Choroid plexus epithelial cell (primary cell): ENCODE measurements at regions not wholly inside any gene's neighbourhood (a gene's known extent, or its start where the extent isn't known, plus 50 kb on each side); places are given as distances from the start of the nearest gene placed in this dataset.

Experiments
- DNase-seq: peaks from one replicate; pipeline ENCODE4 v3.0.0-alpha.2; 2010; ENCODE audit warnings: low read depth
- H3K4me3 ChIP-seq: 2 replicates; pipeline ENCODE4 v1.5.1; 2011; ENCODE audit warnings: low read depth, mild to moderate bottlenecking, control low read depth, low read length, moderate library complexity
- TF ChIP-seq, protein P1 (sequence below): conservative IDR thresholded peaks from 2 replicates; pipeline ENCODE4 v1.5.1; 2011; ENCODE audit warnings: low read depth, mild to moderate bottlenecking, control low read depth, inconsistent platforms, low read length, moderate library complexity

DNA sequence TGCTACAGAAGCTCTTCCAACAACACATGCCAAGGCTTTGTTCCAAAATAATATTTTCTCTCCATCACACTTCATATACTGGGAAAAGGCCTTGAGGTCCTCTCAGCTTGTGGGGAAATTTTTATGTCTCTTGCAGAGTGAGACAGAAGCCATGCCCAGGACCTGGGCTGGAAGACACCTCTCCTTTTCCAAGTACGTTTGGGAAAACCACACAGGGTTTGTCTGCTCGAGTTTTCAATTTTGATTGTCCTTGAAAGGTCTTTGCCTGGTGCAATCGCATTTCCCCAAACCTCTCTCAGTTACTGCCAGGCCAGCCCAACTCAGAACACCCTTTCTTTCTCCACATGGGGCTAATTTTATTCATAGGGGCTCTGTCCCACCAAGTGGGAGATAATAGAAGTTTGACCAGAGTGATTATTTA, 272.2 kb downstream of the OSR1 start:
- TF ChIP-seq, protein P1, sequence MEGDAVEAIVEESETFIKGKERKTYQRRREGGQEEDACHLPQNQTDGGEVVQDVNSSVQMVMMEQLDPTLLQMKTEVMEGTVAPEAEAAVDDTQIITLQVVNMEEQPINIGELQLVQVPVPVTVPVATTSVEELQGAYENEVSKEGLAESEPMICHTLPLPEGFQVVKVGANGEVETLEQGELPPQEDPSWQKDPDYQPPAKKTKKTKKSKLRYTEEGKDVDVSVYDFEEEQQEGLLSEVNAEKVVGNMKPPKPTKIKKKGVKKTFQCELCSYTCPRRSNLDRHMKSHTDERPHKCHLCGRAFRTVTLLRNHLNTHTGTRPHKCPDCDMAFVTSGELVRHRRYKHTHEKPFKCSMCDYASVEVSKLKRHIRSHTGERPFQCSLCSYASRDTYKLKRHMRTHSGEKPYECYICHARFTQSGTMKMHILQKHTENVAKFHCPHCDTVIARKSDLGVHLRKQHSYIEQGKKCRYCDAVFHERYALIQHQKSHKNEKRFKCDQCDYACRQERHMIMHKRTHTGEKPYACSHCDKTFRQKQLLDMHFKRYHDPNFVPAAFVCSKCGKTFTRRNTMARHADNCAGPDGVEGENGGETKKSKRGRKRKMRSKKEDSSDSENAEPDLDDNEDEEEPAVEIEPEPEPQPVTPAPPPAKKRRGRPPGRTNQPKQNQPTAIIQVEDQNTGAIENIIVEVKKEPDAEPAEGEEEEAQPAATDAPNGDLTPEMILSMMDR: no peak
- no peak for DNase-seq
- H3K4me3 ChIP-seq: no peak overlapping the region

- no peak overlapping the region for H3K4me3 ChIP-seq
- DNase-seq: no peak
- TF ChIP-seq, protein P1: no peak
These were observed 279.7 kb downstream of the OSR1 start for GRCh38 chr2:19078709-19079108.

- TF ChIP-seq, protein P1: no peak
- H3K4me3 ChIP-seq: no peak overlapping the region
- DNase-seq: peak; percentile 78
These were observed 284.9 kb downstream of the OSR1 start for GRCh38 chr2:19073522-19073921.

- H3K4me3 ChIP-seq: no peak overlapping the region
- no peak for DNase-seq
- TF ChIP-seq, protein P1: no peak
These were observed 286.3 kb downstream of the OSR1 start for GRCh38 chr2:19072161-19072560.

- peak; percentile 26 for DNase-seq
- no peak overlapping the region for H3K4me3 ChIP-seq
- TF ChIP-seq, protein P1: no peak
These were observed 287.5 kb downstream of the OSR1 start for GRCh38 chr2:19070886-19071285.

DNA sequence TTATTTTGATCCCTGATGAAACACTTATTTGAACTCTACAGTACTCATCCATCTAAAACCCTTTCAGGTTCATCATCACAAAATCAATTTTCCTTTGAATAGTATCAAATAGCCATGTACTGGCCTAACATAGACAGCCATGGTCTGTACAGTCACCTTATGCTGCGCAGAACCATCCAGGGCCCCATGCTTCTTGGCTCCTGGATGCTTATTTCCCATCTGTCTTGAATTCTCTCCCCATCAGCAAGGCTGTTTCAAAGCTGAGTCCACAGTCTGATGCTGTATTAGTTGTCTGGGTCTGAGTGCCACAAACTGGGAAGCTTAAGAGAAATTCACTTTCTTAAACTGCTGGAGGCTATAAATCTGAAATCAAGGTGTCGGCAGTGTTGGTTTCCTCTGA, 290.2 kb downstream of the OSR1 start:
- TF ChIP-seq, protein P1: no peak
- no peak for DNase-seq
- no peak overlapping the region for H3K4me3 ChIP-seq

DNA sequence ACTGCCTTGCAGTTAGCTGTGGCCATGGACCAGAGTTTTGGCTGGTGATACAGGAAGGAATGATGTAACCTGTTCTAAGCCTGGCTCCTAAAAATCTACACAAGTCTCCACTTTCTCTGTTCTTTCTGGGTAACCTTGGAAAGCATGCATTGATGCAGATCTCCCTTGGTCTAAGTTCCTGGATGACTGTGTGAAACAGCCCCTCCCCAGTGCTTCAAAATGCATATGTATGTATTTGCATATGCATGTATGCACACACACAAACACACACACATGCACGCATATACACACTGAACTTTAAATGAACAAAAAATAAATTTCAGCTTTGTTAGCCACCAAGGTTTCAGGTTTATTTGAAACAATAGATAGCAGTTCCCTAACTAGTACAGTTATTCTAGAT, 296.1 kb downstream of the OSR1 start:
- H3K4me3 ChIP-seq: no peak overlapping the region
- TF ChIP-seq, protein P1: no peak
- DNase-seq: no peak
